Subcutaneous abdominal adipose tissue (tissue), 5 donors: ENCODE measurements at regions not wholly inside any gene's neighbourhood (a gene's known extent, or its start where the extent isn't known, plus 50 kb on each side); places are given as distances from the start of the nearest gene placed in this dataset.

Source experiments
- H3K27ac ChIP-seq: one replicate; pipeline ENCODE4 v1.7.0; 2013; ENCODE audit warnings: low read depth, mild to moderate bottlenecking, inconsistent platforms, low read length, moderate library complexity
- H3K27me3 ChIP-seq, 5 donors: one replicate each; pipeline ENCODE4 v1.7.0; 2013; ENCODE audit warnings: low read length in 5 of 5, inconsistent platforms in 1 of 5; ENCODE audit not compliant: control insufficient read depth in 5 of 5, insufficient read depth in 4 of 5
- H3K36me3 ChIP-seq, 5 donors: one replicate each; pipeline ENCODE4 v1.7.0; 2013; ENCODE audit warnings: low read length in 5 of 5; ENCODE audit not compliant: control insufficient read depth in 5 of 5, insufficient read depth in 5 of 5
- H3K4me1 ChIP-seq, 5 donors: one replicate each; pipeline ENCODE4 v1.7.0; 2013; ENCODE audit warnings: low read length in 5 of 5, mild to moderate bottlenecking in 3 of 5, moderate library complexity in 1 of 5; ENCODE audit not compliant: control insufficient read depth in 5 of 5, insufficient read depth in 5 of 5
- H3K4me3 ChIP-seq, 5 donors: one replicate each; pipeline ENCODE4 v1.7.0; 2013; ENCODE audit warnings: low read length in 5 of 5, low read depth in 1 of 5
- H3K9ac ChIP-seq, 5 donors: one replicate each; pipeline ENCODE4 v1.7.0; 2013; ENCODE audit warnings: low read length in 5 of 5, mild to moderate bottlenecking in 4 of 5, moderate library complexity in 3 of 5
- H3K9me3 ChIP-seq, 5 donors: one replicate each; pipeline ENCODE4 v1.7.0; 2013; ENCODE audit warnings: low read length in 5 of 5; ENCODE audit not compliant: control insufficient read depth in 5 of 5
- donor health status: healthy.
- donor health status: healthy.
- donor health status: healthy.
- donor health status: healthy.
- donor health status: healthy.

GRCh38 chr16:85998171-85998867 lies 99.4 kb downstream of the IRF8 start:
- Histone ChIP-seq H3K9me3 (no peaks in the 10 kb centered on the region), H3K36me3 (no peaks in the 10 kb centered on the region), H3K9ac (no peak overlapping the region), H3K27me3 (peaks cover 0 to 8% (median 3%) of the 10 kb centered on the region in 5 donors), H3K4me1 (peaks cover 0 to 9% (median 0%) of the 10 kb centered on the region in 5 donors), H3K4me3 (no peak overlapping the region), H3K27ac (no peak overlapping the region)

DNA sequence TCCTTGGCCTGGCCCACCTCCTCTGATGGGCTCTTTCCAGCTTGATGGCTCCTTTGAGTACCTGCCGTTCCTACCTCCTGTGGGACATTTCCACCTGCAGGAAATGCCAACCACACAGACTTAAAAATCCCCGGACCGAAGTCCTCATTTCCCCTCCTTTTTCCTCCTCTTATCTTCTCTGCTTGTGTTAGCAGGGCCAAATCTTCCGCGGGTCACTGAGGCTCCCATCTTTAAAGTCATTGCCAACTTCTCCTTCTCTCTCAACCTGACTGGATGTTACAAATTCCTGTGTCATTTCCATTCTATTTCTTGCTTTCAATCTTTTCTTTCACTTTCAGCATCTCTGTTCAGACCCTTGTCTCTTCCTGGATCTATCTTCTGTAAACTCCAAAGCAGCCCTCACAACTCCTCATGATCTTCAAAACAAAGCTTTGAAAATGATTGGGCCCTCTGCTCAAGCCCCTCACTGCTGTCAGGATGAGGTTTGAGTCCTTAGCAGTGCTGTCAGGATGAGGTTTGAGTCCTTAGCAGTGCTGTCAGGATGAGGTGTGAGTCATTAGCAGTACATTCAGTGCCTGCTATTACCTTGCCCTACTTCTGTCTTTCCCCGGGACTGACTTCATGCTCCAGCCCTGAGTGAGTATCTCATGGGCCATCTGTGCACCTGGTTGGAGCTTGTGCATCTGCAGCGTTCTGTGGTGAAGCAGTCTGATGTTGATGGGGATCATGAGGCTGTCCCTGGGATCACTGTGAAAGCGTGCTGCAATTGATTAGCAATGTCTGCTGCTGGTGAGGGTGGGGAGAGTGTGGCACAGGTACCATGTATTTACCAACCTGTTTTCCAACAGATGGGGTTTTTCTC lies 100.1 kb downstream of the IRF8 start:
- peaks cover 0 to 8% (median 0%) of the 10 kb centered on the region in 5 donors for H3K27me3 ChIP-seq
- no peaks in the 10 kb centered on the region for H3K36me3 ChIP-seq
- no peaks in the 10 kb centered on the region for H3K9me3 ChIP-seq
- H3K9ac ChIP-seq: no peak overlapping the region
- peaks cover 0 to 9% (median 0%) of the 10 kb centered on the region in 5 donors for H3K4me1 ChIP-seq
- H3K27ac ChIP-seq: no peak overlapping the region
- no peak overlapping the region for H3K4me3 ChIP-seq

DNA sequence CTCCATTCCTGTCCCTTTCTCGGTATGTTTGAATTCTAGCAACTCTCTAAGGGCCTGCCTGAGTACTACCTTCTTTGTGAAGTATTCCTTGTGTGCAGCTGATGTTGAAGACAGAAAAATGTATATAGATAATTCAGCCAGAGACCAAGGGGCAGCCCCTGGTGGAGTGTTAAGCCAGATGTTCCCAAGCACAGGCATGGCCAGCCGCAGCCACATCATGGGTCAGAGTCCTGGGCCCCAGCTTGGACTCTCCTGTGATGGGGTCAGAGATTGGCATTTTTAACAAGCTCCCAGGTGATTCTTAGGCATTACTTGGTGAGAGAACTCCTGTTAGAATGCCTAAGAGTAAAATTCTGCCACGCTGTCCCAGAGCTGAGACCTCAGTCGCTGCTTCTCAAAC lies 100.8 kb downstream of the IRF8 start:
- Histone ChIP-seq H3K9ac (no peak overlapping the region), H3K4me3 (no peak overlapping the region), H3K4me1 (peaks cover 0 to 9% (median 0%) of the 10 kb centered on the region in 5 donors), H3K27me3 (peaks cover 0 to 6% (median 0%) of the 10 kb centered on the region in 5 donors), H3K9me3 (no peaks in the 10 kb centered on the region), H3K27ac (no peak overlapping the region), H3K36me3 (no peaks in the 10 kb centered on the region)

DNA sequence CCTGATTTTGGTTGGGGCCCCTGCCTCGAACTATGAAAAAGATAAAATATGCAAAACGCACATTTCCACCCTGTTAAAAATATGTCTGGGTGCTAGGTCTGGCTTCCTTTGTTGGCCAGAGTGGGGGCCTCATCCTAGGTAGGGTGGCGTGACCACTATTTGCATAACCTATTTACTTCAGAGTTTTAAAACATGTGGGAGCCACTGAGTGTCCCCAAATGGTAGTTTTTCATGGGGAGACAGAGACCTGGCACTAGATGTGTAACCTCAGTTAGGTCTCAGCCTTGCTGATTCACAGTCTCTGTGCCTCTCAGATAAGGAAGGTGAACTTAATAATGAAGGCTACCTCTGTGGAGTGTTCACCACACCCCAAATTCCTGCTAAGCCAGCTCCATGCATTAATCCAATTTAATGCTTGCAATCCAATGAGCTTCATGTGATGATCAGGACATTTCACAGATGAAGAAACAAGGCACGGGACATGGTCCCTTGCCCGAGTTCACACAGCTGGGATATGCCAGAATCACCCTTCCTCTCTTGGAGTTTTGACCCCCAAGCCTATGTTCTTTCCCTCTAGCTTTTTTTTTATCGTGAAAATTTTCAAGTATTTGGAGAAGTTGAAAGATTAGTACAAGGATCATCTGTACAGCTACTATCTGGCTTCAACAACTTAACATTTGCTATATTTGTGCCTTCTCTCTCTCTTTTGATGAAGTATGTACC lies 103.4 kb downstream of the IRF8 start:
- Histone ChIP-seq H3K9ac (no peak overlapping the region), H3K9me3 (no peaks in the 10 kb centered on the region), H3K4me1 (no peaks in the 10 kb centered on the region), H3K27ac (no peak overlapping the region), H3K36me3 (no peaks in the 10 kb centered on the region), H3K27me3 (no peaks in the 10 kb centered on the region), H3K4me3 (no peak overlapping the region)

DNA sequence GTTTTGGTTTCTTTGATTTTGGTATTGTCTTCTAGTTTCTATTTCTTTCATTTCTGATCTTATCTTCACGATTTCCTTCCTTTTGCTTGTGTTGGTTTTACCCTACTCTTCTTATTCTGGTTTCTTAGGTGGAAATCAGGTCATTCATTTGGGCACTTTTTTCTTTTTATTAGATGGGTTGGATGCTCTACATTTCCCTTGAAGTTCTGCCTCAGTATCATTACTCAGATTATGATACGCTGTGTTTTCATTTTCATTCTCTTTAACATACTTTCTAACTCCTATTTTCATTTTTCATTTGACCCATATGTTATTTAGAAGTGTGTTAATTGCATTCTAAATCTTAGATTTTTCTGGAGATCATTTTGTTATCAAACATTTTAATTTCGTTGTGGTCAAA lies 108.6 kb downstream of the IRF8 start:
- H3K9ac ChIP-seq: no peak overlapping the region
- peaks cover 0 to 7% (median 2%) of the 10 kb centered on the region in 5 donors for H3K27me3 ChIP-seq
- no peak overlapping the region for H3K4me3 ChIP-seq
- H3K9me3 ChIP-seq: no peaks in the 10 kb centered on the region
- no peaks in the 10 kb centered on the region for H3K4me1 ChIP-seq
- H3K27ac ChIP-seq: no peak overlapping the region
- no peaks in the 10 kb centered on the region for H3K36me3 ChIP-seq

DNA sequence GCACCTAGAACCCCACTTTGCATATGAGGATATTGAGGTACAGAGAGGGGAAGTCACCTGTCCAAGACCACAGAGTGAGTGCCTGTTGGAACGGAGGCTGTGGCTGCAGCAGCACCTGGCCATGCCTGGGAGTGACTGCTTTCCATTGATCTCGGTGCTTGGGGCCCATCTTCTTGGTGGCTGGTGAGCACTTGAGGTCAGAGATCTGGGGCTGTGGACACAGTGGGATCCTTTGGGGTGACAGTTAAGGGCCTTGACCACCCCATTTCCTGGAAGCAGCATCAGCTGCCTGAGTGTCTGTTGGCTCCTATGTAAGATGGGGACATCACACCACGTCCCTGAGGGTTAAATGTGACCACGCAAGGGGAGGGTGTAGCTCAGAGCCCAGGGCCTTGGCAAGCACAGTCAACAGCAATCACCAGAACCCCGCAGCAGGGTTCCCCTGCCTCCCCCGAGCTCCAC lies 111.7 kb downstream of the IRF8 start:
- Histone ChIP-seq H3K27me3 (peaks cover 1 to 7% (median 2%) of the 10 kb centered on the region in 5 donors), H3K9ac (no peak overlapping the region)

GRCh38 chr16:86011532-86011931 lies 112.6 kb downstream of the IRF8 start:
- H3K36me3 ChIP-seq: no peaks in the 10 kb centered on the region
- no peak overlapping the region for H3K9ac ChIP-seq
- H3K4me3 ChIP-seq: no peak overlapping the region
- peaks cover 2 to 7% (median 3%) of the 10 kb centered on the region in 5 donors for H3K27me3 ChIP-seq
- no peak overlapping the region for H3K27ac ChIP-seq
- H3K4me1 ChIP-seq: peaks cover 0 to 2% (median under 1%) of the 10 kb centered on the region in 5 donors
- H3K9me3 ChIP-seq: no peaks in the 10 kb centered on the region

More for the DNA sequence above, 111.7 kb downstream of the IRF8 start:
- no peaks in the 10 kb centered on the region for H3K9me3 ChIP-seq
- H3K27ac ChIP-seq: no peak overlapping the region
- H3K4me3 ChIP-seq: no peak overlapping the region
- H3K36me3 ChIP-seq: no peaks in the 10 kb centered on the region
- H3K4me1 ChIP-seq: no peaks in the 10 kb centered on the region

GRCh38 chr16:86012221-86012620 lies 113.3 kb downstream of the IRF8 start:
- peaks cover 2 to 7% (median 3%) of the 10 kb centered on the region in 5 donors for H3K27me3 ChIP-seq
- no peak overlapping the region for H3K4me3 ChIP-seq
- peaks cover 0 to 6% (median 4%) of the 10 kb centered on the region in 5 donors for H3K4me1 ChIP-seq
- H3K27ac ChIP-seq: no peak overlapping the region
- no peaks in the 10 kb centered on the region for H3K9me3 ChIP-seq
- no peak overlapping the region for H3K9ac ChIP-seq
- no peaks in the 10 kb centered on the region for H3K36me3 ChIP-seq

- Histone ChIP-seq H3K9me3 (no peaks in the 10 kb centered on the region), H3K4me3 (no peak overlapping the region), H3K9ac (no peak overlapping the region), H3K27ac (no peak overlapping the region), H3K36me3 (no peaks in the 10 kb centered on the region), H3K27me3 (peaks cover 2 to 7% (median 6%) of the 10 kb centered on the region in 5 donors), H3K4me1 (peaks cover 8 to 21% (median 15%) of the 10 kb centered on the region in 5 donors)
Measured at GRCh38 chr16:86013867-86014266, 114.9 kb downstream of the IRF8 start.
